22Rv1 (cell line): ENCODE measurements at regions not wholly inside any gene's neighbourhood (a gene's known extent, or its start where the extent isn't known, plus 50 kb on each side); places are given as distances from the start of the nearest gene placed in this dataset.
"Not testable (repeated sequence)": the region's sequence is repeated elsewhere in the genome, so short reads cannot be mapped to it uniquely, and the experiment has no call there.

Source experiments
- H3K27ac ChIP-seq: fragments of 450-650 bp; 2 replicates; pipeline ENCODE4 v1.5.1; 2017
- ZFX ChIP-seq: fragments of 450-650 bp; IDR thresholded peaks from 2 replicates; pipeline ENCODE4 v1.6.1; 2017; ENCODE audit warnings: antibody characterized with exemption, borderline replicate concordance
- TF ChIP-seq, protein P1 (sequence below): fragments of 450-650 bp; IDR thresholded peaks from 2 replicates; pipeline ENCODE4 v1.5.1; 2017; ENCODE audit warnings: mild to moderate bottlenecking

DNA sequence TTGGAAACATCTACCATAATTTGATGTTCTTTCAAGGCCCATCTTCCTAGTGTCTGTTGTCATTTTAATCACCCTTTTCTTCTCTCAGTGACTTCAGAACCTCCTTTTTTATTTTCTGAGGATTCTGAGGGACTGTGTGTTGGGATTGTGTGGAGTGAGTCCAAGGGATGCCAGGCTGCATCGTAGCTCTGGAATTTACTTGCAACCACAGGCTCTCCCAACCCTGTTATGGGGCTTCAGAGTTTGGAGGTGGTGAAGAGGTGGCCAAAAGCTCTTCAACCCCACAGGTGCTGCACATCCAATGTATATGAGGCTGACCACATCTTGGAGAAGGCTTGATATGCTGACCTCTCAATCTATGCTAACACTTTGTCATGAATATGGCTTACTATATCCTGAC is 79.5 kb upstream of the GPR141 start:
- TF ChIP-seq, protein P1, sequence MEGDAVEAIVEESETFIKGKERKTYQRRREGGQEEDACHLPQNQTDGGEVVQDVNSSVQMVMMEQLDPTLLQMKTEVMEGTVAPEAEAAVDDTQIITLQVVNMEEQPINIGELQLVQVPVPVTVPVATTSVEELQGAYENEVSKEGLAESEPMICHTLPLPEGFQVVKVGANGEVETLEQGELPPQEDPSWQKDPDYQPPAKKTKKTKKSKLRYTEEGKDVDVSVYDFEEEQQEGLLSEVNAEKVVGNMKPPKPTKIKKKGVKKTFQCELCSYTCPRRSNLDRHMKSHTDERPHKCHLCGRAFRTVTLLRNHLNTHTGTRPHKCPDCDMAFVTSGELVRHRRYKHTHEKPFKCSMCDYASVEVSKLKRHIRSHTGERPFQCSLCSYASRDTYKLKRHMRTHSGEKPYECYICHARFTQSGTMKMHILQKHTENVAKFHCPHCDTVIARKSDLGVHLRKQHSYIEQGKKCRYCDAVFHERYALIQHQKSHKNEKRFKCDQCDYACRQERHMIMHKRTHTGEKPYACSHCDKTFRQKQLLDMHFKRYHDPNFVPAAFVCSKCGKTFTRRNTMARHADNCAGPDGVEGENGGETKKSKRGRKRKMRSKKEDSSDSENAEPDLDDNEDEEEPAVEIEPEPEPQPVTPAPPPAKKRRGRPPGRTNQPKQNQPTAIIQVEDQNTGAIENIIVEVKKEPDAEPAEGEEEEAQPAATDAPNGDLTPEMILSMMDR: no peak
- TF ChIP-seq ZFX: no peak
- no peak overlapping the region for H3K27ac ChIP-seq

DNA sequence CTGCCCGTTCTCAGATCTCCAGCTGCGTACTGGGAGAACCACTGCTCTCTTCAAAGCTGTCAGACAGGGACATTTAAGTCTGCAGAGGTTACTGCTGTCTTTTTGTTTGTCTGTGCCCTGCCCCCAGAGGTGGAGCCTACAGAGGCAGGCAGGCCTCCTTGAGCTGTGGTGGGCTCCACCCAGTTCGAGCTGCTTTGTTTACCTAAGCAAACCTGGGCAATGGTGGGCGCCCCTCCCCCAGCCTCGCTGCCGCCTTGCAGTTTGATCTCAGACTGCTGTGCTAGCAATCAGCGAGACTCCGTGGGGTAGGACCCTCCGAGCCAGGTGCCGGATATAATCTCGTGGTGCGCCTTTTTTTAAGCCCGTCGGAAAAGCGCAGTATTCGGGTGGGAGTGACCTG is 66.2 kb upstream of the GPR141 start:
- not testable (repeated sequence) for H3K27ac ChIP-seq

DNA sequence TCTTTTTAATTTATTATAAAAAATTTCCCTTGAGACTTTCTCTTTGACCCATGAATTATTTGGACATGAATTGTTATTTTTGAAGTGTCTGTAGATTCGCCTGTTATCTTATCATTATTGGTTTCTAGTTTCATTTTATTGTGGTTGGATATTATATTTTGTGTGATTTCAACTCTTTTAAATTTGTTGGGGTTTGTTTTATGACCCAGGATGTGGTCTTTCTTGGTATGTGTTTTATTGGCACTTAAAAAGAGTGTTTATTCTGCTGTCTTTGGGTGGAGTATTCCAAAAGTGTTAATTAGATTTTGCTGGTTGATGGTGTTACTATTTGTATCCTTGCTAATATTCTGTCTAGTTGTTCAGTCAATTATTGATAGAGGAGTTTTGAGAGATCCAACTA is 50.5 kb upstream of the GPR141 start:
- TF ChIP-seq, protein P1: no peak
- no peak for TF ChIP-seq ZFX
- no peak overlapping the region for H3K27ac ChIP-seq
